Urinary bladder (tissue), 3 donors: ENCODE measurements at regions not wholly inside any gene's neighbourhood (a gene's known extent, or its start where the extent isn't known, plus 50 kb on each side); places are given as distances from the start of the nearest gene placed in this dataset.

Experiments used
- DNase-seq: peaks from one replicate; pipeline ENCODE4 v3.0.0-alpha.2; 2015; ENCODE audit errors: extremely low spot score
- H3K27ac ChIP-seq: one replicate; pipeline ENCODE4 v1.5.1; 2013; ENCODE audit warnings: low read depth, mild to moderate bottlenecking, moderate library complexity
- H3K36me3 ChIP-seq: one replicate; pipeline ENCODE4 v1.6.1; 2013; ENCODE audit warnings: mild to moderate bottlenecking, moderate library complexity; ENCODE audit not compliant: insufficient read depth
- H3K4me1 ChIP-seq: one replicate; pipeline ENCODE4 v1.6.1; 2013; ENCODE audit warnings: mild to moderate bottlenecking, moderate library complexity; ENCODE audit not compliant: insufficient read depth
- H3K4me3 ChIP-seq: one replicate; pipeline ENCODE4 v1.5.1; 2013; ENCODE audit warnings: low read depth, low read length
- WGBS: extraction: QIAGEN DNeasy Blood & Tissue Kit; methylation state at CpG from one replicate; pipeline ENCODE4 v1.1.7; 2013; 5-methylcytosine and 5-hydroxymethylcytosine counted together
- donor health status: healthy with polysubstance abuse.
- donor health status: healthy.

DNA sequence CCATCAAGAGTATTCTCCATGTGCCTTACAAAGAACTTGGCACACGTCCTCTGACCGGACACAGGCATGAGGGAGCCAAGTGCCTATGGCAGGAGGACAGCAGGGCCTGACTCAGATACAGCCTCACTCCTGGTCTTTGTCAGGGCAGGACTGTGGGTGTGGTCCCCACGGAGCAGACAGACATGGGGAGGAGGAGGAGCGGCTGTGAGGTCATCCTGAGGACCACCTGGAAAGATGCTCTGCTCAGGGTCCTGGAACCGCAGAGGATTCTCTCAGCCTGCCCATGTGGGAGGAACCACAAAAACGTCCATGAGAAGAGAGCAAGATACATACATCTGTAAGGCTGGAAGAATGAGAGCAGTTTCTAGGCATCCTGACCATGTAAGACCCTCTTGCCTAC is 576.3 kb downstream of the BRD1 start:
- H3K36me3 ChIP-seq = no peaks in the 10 kb centered on the region
- DNase-seq = no peak
- H3K4me3 ChIP-seq = no peak overlapping the region
- no peak overlapping the region for H3K27ac ChIP-seq
- H3K4me1 ChIP-seq = no peaks in the 10 kb centered on the region
- 67% methylated on average over 6 of the region's 6 CpGs for WGBS

GRCh38 chr22:49247194-49247924 is 580.3 kb downstream of the BRD1 start:
- H3K27ac ChIP-seq = no peak overlapping the region
- H3K4me1 ChIP-seq = no peaks in the 10 kb centered on the region
- 83% methylated on average over 18 of the region's 18 CpGs for WGBS
- no peak overlapping the region for H3K4me3 ChIP-seq
- no peak for DNase-seq
- H3K36me3 ChIP-seq = no peaks in the 10 kb centered on the region

DNA sequence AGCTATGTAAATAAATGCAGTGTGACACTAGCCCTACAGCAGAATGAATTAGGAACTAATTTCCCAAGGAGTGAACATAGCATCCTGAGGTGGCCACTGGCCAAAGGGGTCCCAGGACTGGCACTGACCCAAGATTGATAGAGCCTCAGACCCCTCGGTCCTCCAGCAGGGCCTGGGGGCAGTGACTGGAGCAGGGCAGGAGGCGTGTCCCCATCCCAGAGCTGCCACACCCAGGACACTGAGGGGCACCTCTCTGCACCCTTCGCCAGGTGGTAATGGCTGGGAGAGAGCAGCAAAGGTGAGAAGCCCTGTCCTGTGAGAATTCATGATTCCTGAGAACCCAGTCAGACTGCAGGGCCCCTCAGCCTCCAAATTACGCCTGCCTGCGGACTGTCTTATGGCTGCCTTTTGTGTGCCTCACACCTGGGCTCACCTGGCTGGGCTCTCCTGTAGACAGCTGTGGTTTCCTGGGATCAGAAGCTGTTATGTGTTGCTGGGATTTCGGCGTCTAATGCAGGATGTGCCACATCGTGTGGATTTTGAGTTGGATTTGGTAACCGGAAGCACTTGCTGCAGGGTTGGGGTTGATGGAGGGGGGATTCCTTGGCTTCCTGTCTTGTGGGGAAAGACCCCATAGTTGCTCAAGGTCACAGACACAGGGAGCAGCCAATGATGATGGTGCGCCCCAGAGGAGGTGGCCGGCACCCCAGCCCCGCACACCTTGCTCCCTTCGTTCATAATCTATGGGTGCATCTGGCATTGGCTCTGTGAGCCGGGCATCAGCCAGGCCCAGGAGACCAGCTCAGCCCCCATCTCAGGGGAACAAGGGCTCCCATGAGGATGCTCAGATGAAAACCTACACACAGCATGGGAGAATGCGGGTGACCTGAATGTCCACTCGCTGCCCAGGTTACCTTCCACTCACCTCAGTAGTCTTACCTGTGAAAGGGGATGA is 582.9 kb downstream of the BRD1 start:
- 90% methylated on average over 16 of the region's 16 CpGs for WGBS
- Histone ChIP-seq H3K27ac (no peak overlapping the region), H3K36me3 (no peaks in the 10 kb centered on the region), H3K4me3 (no peak overlapping the region), H3K4me1 (no peaks in the 10 kb centered on the region)
- no peak for DNase-seq

GRCh38 chr22:49243965-49244364 is 583.7 kb downstream of the BRD1 start:
- 83% methylated on average over 7 of the region's 7 CpGs for WGBS
- Histone ChIP-seq H3K4me1 (no peaks in the 10 kb centered on the region), H3K36me3 (no peaks in the 10 kb centered on the region), H3K4me3 (no peak overlapping the region), H3K27ac (no peak overlapping the region)
- DNase-seq = no peak

- 90% methylated on average over 5 of the region's 5 CpGs for WGBS
- Histone ChIP-seq H3K4me3 (no peak overlapping the region), H3K36me3 (no peaks in the 10 kb centered on the region), H3K4me1 (no peaks in the 10 kb centered on the region), H3K27ac (no peak overlapping the region)
- DNase-seq = no peak
Measured at GRCh38 chr22:49243335-49243734, 584.3 kb downstream of the BRD1 start.

DNA sequence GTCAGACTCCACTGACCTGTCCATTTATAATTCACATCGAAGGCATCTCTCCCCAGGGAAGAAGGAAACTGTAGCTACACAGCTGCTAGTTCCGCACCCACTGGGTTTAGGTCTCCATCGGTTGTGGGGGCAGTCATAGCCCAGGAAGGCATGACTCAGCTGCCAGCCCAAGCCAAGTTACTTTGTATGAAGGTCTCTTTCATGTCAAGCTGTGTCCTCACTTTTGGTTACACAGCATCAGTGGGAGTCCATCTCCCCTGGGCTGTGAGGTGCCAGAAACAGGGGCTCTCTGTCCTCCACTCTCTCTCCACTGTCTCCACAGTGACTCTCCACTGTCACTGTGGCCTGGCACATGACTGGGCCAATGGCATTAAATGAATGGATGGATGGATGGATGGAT is 585.2 kb downstream of the BRD1 start:
- 93% methylated on average over 3 of the region's 3 CpGs for WGBS
- no peak overlapping the region for H3K4me3 ChIP-seq
- no peaks in the 10 kb centered on the region for H3K4me1 ChIP-seq
- no peak overlapping the region for H3K27ac ChIP-seq
- no peak for DNase-seq
- no peaks in the 10 kb centered on the region for H3K36me3 ChIP-seq

DNA sequence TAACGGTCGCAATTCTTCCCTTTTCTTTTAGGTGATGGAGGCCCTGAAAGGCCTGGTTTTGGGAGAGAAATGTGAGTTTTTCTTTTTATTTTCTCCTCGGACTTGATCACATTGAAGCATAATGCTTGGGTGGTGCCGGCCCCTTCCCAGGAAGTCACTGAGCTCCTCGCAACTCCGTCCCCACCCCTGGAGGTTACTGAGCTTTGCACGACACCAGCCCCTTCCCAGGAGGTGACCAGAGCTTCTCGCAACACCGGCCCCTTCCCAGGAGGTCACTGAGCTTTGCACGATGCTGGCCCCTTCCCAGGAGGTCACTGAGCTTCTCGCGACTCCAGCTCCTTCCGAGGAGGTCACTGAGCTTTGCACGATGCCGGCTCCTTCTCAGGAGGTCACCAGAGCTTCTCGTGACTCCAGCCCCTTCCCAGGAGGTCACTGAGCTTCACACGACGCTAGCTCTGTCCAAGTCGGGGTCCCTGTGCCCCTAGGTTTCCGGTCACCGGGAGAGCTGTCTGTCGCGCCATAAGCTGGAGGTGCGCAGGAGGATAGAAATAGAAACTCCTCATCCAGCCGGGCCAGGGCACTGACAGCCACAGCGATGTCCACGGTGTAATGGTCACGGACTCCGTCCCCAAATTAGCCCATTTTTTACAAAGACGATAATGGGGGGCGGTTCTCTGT is 586.4 kb downstream of the BRD1 start:
- Histone ChIP-seq H3K4me1 (no peaks in the 10 kb centered on the region), H3K27ac (no peak overlapping the region), H3K36me3 (no peaks in the 10 kb centered on the region), H3K4me3 (no peak overlapping the region)
- no peak for DNase-seq
- 79% methylated on average over 31 of the region's 31 CpGs for WGBS

GRCh38 chr22:49240472-49240871 is 587.2 kb downstream of the BRD1 start:
- DNase-seq = no peak
- H3K4me3 ChIP-seq = no peak overlapping the region
- 84% methylated on average over 12 of the region's 12 CpGs for WGBS
- H3K4me1 ChIP-seq = no peaks in the 10 kb centered on the region
- H3K36me3 ChIP-seq = no peaks in the 10 kb centered on the region
- no peak overlapping the region for H3K27ac ChIP-seq

- no peaks in the 10 kb centered on the region for H3K36me3 ChIP-seq
- no peak for DNase-seq
- WGBS = 58% methylated on average over 9 of the region's 9 CpGs
- H3K4me1 ChIP-seq = no peaks in the 10 kb centered on the region
- no peak overlapping the region for H3K27ac ChIP-seq
- no peak overlapping the region for H3K4me3 ChIP-seq
Measured at GRCh38 chr22:49240016-49240380, 587.7 kb downstream of the BRD1 start.

- no peak overlapping the region for H3K4me3 ChIP-seq
- WGBS = 69% methylated on average over 18 of the region's 18 CpGs
- no peak overlapping the region for H3K27ac ChIP-seq
- DNase-seq = no peak
- no peaks in the 10 kb centered on the region for H3K36me3 ChIP-seq
- H3K4me1 ChIP-seq = no peaks in the 10 kb centered on the region
Measured at GRCh38 chr22:49239264-49240015, 588.2 kb downstream of the BRD1 start.

DNA sequence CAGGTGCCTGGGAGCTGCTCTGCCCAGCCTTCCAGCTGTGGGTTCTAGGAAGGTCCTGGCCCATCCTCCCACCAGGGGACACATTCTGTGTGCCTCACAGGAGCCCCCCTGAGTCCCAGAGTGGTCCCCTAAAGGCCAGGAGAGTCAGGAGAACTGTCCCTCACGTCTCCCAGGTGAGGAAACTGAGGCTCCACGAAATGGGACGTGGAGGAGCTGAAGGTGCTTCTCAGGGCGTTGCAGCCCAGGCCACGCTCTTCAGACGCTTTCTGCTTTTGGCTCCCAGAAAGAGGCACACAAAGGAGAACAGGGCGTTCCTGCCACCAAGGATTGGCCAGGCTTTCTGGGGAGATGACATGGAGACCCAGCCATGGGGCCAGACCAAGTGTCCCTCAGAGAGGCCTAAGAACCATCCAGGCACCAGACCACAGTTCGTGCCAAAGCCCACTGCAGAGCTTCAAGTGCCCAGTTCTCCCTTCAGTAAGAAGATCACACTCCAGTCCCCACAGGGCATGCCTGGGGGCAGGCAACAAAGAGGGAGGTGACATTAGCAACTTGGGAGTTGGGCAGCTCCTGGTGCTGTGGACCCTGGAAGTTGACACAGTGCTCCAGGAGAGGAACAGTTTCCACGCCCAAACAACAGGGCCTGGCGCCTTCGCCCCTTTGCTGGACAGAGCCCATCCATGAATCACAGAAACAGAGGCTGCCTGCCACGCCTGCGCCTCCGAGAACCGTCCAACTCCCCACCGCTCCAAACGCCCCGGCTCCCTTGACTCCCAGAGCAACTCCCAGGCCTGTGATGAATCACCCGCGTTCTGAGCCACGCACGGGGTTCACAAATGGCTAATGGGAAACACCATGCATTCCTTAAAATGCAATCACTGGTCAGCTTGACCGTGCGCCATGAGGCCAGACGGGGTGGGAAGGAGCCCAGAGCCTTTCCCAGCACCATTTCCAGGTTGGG is 589.2 kb downstream of the BRD1 start:
- Histone ChIP-seq H3K36me3 (no peaks in the 10 kb centered on the region), H3K4me1 (no peaks in the 10 kb centered on the region), H3K27ac (no peak overlapping the region), H3K4me3 (no peak overlapping the region)
- no peak for DNase-seq
- 75% methylated on average over 25 of the region's 25 CpGs for WGBS

GRCh38 chr22:49237703-49238102 is 590.0 kb downstream of the BRD1 start:
- DNase-seq = no peak
- no peaks in the 10 kb centered on the region for H3K36me3 ChIP-seq
- H3K27ac ChIP-seq = no peak overlapping the region
- 60% methylated on average over 7 of the region's 7 CpGs for WGBS
- no peak overlapping the region for H3K4me3 ChIP-seq
- no peaks in the 10 kb centered on the region for H3K4me1 ChIP-seq
